ENCODE measurements at regions not wholly inside any gene's neighbourhood (a gene's known extent, or its start where the extent isn't known, plus 50 kb on each side); places are given as distances from the start of the nearest gene placed in this dataset.
"Not testable (repeated sequence)": the region's sequence is repeated elsewhere in the genome, so short reads cannot be mapped to it uniquely, and the experiment has no call there.

DNA sequence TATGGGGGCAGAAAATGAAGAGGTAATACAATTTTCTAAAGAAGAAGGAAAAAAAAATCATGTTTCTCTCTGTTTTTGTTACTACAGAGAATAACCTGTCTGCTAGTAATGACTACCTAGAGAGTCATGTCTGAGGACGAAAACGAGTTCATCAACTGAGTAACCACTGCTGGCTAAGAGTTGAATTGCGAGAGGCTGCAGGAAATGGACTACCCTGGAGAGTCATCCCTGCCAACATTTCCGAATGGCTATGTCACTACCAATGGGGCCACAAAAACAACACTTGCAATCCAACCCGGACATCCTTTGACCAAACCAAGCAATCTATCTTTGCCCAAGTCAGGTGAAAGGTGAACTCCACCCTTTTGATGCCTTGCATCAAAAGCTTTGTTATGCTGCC lies 120.6 kb downstream of the FCRL5 start:
- ATAC-seq (no peak), DNase-seq (no peak)
- H3K4me3 ChIP-seq (ENCODE audit: low read length) = no peak overlapping the region
- H3K4me1 ChIP-seq (ENCODE audit: control insufficient read depth, insufficient read depth, low read length) = no peaks in the 10 kb centered on the region
- H3K27ac ChIP-seq (ENCODE audit: low read length) = no peak overlapping the region
- 72% methylated on average over 5 of the region's 5 CpGs for WGBS
- intact Hi-C loops (cut with DNase I) = no loop called here
- no peaks in the 10 kb centered on the region for H3K27me3 ChIP-seq (ENCODE audit: control insufficient read depth, insufficient read depth)
- H3K9me3 ChIP-seq (ENCODE audit: control insufficient read depth, low read length) = no peaks in the 10 kb centered on the region

DNA sequence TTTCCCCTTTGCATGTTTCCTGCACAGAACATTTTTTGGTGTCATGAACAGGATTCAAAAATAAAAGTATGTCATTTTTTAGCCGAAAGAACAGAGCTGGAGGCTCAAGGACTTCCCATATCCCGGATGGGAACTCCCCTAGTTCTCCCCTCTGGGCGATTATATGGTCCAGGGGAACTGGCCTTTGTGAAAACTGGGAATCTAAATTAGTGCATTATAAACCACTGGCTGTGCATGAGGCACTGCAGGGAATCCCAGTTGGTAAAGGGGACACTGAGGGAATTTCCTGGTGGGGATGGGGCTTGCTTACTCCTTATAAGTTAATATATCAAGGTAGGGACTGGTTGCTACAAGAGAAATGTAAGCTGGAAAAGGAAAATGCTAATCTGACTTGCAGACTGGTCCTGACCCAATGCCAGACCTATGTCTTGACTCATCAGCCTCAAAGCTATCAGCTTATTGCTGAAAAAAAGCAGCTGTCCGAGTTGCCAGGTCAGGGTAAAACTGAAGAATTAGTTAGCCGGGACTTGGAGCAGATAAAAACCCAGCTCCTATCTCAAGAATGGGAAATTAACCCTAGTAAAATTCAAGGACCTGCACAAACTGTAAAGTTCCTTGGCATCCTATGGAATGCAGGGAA lies 122.6 kb downstream of the FCRL5 start:
- Histone ChIP-seq H3K9me3 (ENCODE audit: control insufficient read depth, low read length) (no peaks in the 10 kb centered on the region), H3K4me1 (ENCODE audit: control insufficient read depth, insufficient read depth, low read length) (no peaks in the 10 kb centered on the region), H3K27ac (ENCODE audit: low read length) (no peak overlapping the region), H3K27me3 (ENCODE audit: control insufficient read depth, insufficient read depth) (no peaks in the 10 kb centered on the region), H3K4me3 (ENCODE audit: low read length) (no peak overlapping the region)
- DNase-seq = no peak
- intact Hi-C loops (cut with DNase I) = no loop called here
- 48% methylated on average over 5 of the region's 5 CpGs for WGBS
- no peak for ATAC-seq

DNA sequence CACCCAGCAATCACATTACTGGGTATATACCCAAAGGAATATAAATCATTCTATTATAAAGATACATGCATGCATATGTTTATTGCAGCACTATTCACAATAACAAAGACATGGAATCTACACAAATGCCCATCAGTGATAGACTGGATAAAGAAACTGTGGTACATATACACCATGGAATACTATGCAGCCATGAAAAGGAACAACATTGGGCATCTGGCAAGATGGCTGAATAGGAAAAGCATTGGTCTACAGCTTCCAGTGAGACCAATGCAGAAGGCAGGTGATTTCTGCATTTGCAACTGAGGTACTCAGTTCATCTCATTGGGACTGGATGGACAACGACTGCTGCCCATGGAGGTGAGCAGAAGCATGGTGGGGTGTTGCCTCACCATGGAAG lies 128.6 kb downstream of the FCRL5 start:
- H3K4me1 ChIP-seq (ENCODE audit: control insufficient read depth, insufficient read depth, low read length); H3K9me3 ChIP-seq (ENCODE audit: control insufficient read depth, low read length); DNase-seq; H3K27me3 ChIP-seq (ENCODE audit: control insufficient read depth, insufficient read depth); H3K27ac ChIP-seq (ENCODE audit: low read length); intact Hi-C loops (cut with DNase I); ATAC-seq; H3K4me3 ChIP-seq (ENCODE audit: low read length): not testable (repeated sequence)
- WGBS = 93% methylated on average over 1 of the region's 1 CpG

DNA sequence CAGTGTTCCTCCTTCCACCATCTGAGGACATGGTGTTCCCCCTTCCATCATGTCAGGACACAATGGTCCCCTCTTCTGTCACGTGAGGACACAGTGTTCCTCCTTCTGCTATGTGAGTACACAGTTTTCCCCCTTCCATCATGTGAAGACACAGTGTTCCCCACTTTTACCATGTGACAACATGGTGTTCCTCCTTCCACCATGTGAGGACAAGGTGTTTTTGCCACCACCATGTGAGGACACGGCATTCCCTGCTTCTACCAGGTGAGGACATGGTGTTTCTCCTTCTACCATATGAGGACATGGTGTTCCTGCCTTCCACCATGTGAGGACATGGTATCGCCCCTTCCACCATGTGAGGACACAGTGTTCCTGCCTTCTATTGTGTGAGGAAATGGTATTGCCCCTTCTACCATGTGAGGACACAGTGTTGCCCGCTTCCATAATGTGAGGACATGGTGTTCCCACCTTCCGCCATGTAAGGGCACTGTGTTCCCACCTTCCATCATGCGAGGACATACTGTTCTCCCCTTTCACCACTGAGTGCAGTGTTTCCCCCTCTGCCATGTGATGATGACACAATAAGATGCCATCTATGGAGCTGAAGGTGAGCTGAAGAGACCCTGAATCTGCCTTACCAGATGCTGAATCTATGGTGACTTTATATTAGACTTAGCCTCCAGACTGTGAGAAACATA lies 132.3 kb downstream of the FCRL5 start:
- no peaks in the 10 kb centered on the region for H3K9me3 ChIP-seq (ENCODE audit: control insufficient read depth, low read length)
- H3K27me3 ChIP-seq (ENCODE audit: control insufficient read depth, insufficient read depth) = no peaks in the 10 kb centered on the region
- WGBS = 85% methylated on average over 6 of the region's 6 CpGs
- H3K27ac ChIP-seq (ENCODE audit: low read length) = no peak overlapping the region
- intact Hi-C loops (cut with DNase I) = no loop called here
- no peak overlapping the region for H3K4me3 ChIP-seq (ENCODE audit: low read length)
- DNase-seq = no peak
- H3K4me1 ChIP-seq (ENCODE audit: control insufficient read depth, insufficient read depth, low read length) = no peaks in the 10 kb centered on the region
- ATAC-seq = no peak

DNA sequence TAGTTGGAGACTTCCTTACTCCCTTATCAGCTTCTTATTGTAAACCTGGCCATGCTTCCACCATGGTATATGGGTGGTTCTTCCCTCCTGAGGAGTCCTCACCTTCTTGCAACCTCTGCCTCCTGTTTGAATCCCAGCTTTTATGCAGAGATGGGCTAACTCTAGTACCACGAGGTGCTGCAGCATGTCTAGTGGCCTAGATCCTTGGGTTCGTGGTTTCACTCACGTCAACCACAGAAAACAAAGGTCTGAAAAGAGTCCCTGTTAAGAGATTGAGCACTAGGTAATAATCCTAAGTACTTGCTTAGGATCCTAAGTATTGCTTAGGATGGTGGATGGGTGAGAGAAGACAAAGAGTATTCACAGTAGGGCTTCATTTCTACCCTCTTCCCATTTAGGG lies 133.7 kb downstream of the FCRL5 start:
- intact Hi-C loops (cut with DNase I) = no loop called here
- Histone ChIP-seq H3K4me1 (ENCODE audit: control insufficient read depth, insufficient read depth, low read length) (no peaks in the 10 kb centered on the region), H3K9me3 (ENCODE audit: control insufficient read depth, low read length) (no peaks in the 10 kb centered on the region), H3K4me3 (ENCODE audit: low read length) (no peak overlapping the region), H3K27ac (ENCODE audit: low read length) (no peak overlapping the region), H3K27me3 (ENCODE audit: control insufficient read depth, insufficient read depth) (no peaks in the 10 kb centered on the region)
- ATAC-seq (no peak), DNase-seq (no peak)
- WGBS = 73% methylated on average over 3 of the region's 3 CpGs

DNA sequence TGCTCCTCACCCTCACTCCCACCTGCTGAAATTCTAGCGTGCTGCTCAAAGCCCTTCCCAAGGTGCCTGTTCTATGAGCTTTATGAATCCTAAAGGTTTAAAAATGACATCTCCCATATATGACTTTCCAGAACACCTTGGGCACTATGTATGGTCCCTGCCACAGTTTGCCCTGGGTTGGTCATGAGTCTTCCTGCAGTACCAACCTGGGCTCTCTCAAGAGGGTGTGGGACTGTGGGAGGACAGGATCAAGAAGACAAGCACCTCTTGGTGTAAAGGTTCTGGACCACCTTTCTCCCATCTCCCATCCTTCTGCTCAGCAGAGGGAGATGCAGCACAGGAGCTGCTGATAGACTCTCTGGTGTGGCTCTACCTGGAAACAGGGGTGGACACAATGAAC lies 134.1 kb downstream of the FCRL5 start:
- ATAC-seq (no peak), DNase-seq (no peak)
- 93% methylated on average over 1 of the region's 1 CpG for WGBS
- Histone ChIP-seq H3K27me3 (ENCODE audit: control insufficient read depth, insufficient read depth) (no peaks in the 10 kb centered on the region), H3K4me1 (ENCODE audit: control insufficient read depth, insufficient read depth, low read length) (no peaks in the 10 kb centered on the region), H3K9me3 (ENCODE audit: control insufficient read depth, low read length) (no peaks in the 10 kb centered on the region), H3K4me3 (ENCODE audit: low read length) (no peak overlapping the region), H3K27ac (ENCODE audit: low read length) (no peak overlapping the region)
- intact Hi-C loops (cut with DNase I) = no loop called here

DNA sequence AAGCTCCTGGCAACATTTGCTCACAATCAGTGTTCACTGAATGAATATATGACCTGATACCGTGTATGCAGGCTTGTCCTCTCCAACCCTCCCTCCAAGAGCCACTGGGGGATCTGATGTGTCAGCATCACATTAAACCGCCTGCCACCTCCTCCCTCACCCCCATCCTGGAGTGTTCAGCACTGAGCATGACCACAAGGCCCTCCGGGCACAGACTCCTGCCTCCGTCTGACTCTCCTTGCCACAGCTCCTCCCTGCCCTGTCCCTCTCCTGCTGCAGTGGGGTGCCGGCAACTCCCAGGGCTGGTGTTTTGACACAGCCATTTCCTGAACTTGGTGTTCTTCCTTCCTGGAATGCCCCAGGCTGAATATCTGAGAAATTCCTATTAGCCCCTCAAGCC lies 136.7 kb downstream of the FCRL5 start:
- H3K4me3 ChIP-seq (ENCODE audit: low read length) = no peak overlapping the region
- DNase-seq (no peak), ATAC-seq (no peak)
- 68% methylated on average over 5 of the region's 5 CpGs for WGBS
- intact Hi-C loops (cut with DNase I) = no loop called here
- no peaks in the 10 kb centered on the region for H3K9me3 ChIP-seq (ENCODE audit: control insufficient read depth, low read length)
- H3K4me1 ChIP-seq (ENCODE audit: control insufficient read depth, insufficient read depth, low read length) = no peaks in the 10 kb centered on the region
- H3K27me3 ChIP-seq (ENCODE audit: control insufficient read depth, insufficient read depth) = no peaks in the 10 kb centered on the region
- no peak overlapping the region for H3K27ac ChIP-seq (ENCODE audit: low read length)

DNA sequence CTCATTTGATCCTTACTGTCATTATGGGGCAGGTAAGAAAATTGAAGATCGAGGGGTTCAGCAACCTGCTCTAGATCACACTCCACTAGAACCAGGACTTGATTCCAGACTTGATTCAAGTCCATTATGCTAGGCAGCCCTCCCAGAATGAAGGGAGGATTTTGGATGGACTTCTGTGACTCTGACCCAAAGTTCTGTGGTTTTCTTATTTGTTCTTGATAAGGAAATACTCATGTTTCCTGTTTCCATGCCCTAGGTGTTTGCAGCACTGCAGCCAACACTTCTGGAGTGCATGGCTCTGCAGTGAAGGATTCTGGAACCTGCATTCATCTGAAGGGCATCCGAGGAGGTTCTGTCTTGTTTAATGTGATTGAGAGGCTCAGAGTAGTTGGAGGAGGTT lies 140.0 kb downstream of the FCRL5 start:
- DNase-seq (no peak), ATAC-seq (no peak)
- H3K27ac ChIP-seq (ENCODE audit: low read length) = no peak overlapping the region
- no peaks in the 10 kb centered on the region for H3K27me3 ChIP-seq (ENCODE audit: control insufficient read depth, insufficient read depth)
- WGBS = 78% methylated on average over 2 of the region's 2 CpGs
- H3K4me3 ChIP-seq (ENCODE audit: low read length) = no peak overlapping the region
- H3K4me1 ChIP-seq (ENCODE audit: control insufficient read depth, insufficient read depth, low read length) = no peaks in the 10 kb centered on the region
- no peaks in the 10 kb centered on the region for H3K9me3 ChIP-seq (ENCODE audit: control insufficient read depth, low read length)
- intact Hi-C loops (cut with DNase I) = no loop called here

DNA sequence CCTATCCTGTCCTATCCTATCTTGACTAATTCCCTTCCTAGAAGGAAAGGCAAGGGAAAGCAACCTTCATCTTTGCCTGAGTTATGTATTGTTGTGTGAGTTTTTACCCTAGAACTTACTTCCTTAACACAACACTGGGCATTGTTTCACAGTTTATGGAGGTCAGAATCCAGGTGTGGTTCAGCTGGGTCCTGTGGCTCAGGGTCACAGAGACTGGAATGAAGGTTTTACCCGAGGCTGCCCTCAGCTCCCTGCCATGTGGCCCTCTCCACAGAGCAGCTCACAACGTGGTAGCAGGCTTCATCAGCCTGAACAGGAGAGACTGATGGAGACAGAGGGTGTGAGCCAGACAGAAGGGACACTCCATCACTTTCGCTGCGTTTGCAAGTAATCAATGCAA lies 140.5 kb downstream of the FCRL5 start:
- Histone ChIP-seq H3K4me3 (ENCODE audit: low read length) (no peak overlapping the region), H3K4me1 (ENCODE audit: control insufficient read depth, insufficient read depth, low read length) (no peaks in the 10 kb centered on the region), H3K27ac (ENCODE audit: low read length) (no peak overlapping the region), H3K27me3 (ENCODE audit: control insufficient read depth, insufficient read depth) (no peaks in the 10 kb centered on the region), H3K9me3 (ENCODE audit: control insufficient read depth, low read length) (no peaks in the 10 kb centered on the region)
- 62% methylated on average over 4 of the region's 4 CpGs for WGBS
- ATAC-seq (no peak), DNase-seq (no peak)
- intact Hi-C loops (cut with DNase I) = no loop called here

DNA sequence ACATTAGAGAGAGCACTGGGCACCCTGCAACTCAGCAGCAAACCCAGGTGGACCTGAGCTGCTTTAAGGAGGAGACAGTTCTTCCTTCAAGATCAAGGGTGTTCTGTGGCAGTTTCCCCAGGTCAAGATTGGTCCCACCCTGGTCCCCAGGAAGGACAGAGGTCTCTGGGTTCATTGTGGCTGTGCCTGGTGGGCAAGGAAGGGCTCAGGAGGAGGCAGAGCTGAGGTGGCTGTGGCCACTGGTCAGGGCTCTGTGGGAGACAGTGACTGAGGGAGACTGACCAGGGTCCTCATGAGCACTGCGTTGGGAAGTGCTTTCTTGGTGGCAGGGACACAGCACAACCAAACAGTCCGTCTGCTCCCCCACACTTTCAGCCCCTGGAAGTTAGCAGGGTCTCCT lies 141.3 kb downstream of the FCRL5 start:
- DNase-seq = no peak
- no peaks in the 10 kb centered on the region for H3K27me3 ChIP-seq (ENCODE audit: control insufficient read depth, insufficient read depth)
- H3K27ac ChIP-seq (ENCODE audit: low read length) = no peak overlapping the region
- H3K9me3 ChIP-seq (ENCODE audit: control insufficient read depth, low read length) = no peaks in the 10 kb centered on the region
- no peak for ATAC-seq
- H3K4me3 ChIP-seq (ENCODE audit: low read length) = no peak overlapping the region
- intact Hi-C loops (cut with DNase I) = no loop called here
- no peaks in the 10 kb centered on the region for H3K4me1 ChIP-seq (ENCODE audit: control insufficient read depth, insufficient read depth, low read length)
- WGBS = 74% methylated on average over 2 of the region's 2 CpGs

DNA sequence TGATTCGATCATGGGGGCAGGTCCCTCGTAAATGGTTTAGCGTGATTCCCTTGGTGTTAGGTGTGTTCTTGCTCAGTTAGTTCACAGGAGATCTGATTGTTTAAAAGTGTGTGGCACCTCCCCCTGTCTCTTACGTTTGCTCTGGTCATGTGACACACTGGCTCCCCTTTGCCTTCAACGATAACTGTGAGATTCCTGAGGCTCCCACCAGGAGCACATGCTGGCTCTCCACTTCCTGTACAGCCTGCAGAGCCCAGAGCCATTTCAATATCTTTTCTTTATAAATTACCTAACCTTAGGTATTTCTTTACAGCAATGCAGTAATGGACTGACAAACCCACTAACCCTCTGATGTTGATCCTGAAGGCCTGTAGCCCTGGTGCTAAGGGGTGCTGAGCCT lies 141.9 kb downstream of the FCRL5 start:
- intact Hi-C loops (cut with DNase I) = no loop called here
- 70% methylated on average over 5 of the region's 5 CpGs for WGBS
- Histone ChIP-seq H3K9me3 (ENCODE audit: control insufficient read depth, low read length) (no peaks in the 10 kb centered on the region), H3K27me3 (ENCODE audit: control insufficient read depth, insufficient read depth) (no peaks in the 10 kb centered on the region), H3K4me3 (ENCODE audit: low read length) (no peak overlapping the region), H3K27ac (ENCODE audit: low read length) (no peak overlapping the region), H3K4me1 (ENCODE audit: control insufficient read depth, insufficient read depth, low read length) (no peaks in the 10 kb centered on the region)
- DNase-seq (no peak), ATAC-seq (no peak)

DNA sequence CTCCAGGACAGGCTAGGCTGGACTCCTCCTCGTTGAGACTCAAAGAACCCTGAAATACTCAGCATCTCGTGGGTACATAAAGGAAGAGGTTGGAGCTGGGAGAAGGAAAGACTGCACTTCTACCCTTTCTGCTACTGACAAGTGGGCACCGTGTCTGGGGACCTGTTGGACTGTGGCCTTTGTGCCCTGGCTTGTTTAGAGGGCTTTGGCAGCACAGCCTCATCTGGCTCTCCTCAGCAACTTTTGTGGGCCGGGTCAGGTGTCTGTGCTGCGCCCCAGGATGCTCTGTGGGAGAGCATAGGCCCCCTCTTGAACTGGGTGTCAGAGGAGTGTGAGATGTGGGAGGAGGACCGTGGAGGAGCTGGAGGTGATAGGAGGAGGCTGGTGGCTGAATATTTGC lies 142.4 kb downstream of the FCRL5 start:
- 83% methylated on average over 6 of the region's 6 CpGs for WGBS
- Histone ChIP-seq H3K27me3 (ENCODE audit: control insufficient read depth, insufficient read depth) (no peaks in the 10 kb centered on the region), H3K4me3 (ENCODE audit: low read length) (no peak overlapping the region), H3K9me3 (ENCODE audit: control insufficient read depth, low read length) (no peaks in the 10 kb centered on the region), H3K4me1 (ENCODE audit: control insufficient read depth, insufficient read depth, low read length) (no peaks in the 10 kb centered on the region), H3K27ac (ENCODE audit: low read length) (no peak overlapping the region)
- intact Hi-C loops (cut with DNase I) = no loop called here
- no peak for DNase-seq
- no peak for ATAC-seq
